CD4-positive, alpha-beta T cell (primary cell): ENCODE measurements at regions not wholly inside any gene's neighbourhood (a gene's known extent, or its start where the extent isn't known, plus 50 kb on each side); places are given as distances from the start of the nearest gene placed in this dataset.

Experiments used
- ATAC-seq: fragments of 200-7000 bp; cut with Tn5 transposase; one replicate; pipeline ENCODE4 v1.10.0; 2022; ENCODE audit warnings: mild to moderate bottlenecking; ENCODE audit not compliant: poor library complexity
- CTCF ChIA-PET: fragments of 350-600 bp; sonication (Branson Sonifier 250); formaldehyde crosslinking; loops from one replicate; lab custom pipeline; 2021; ENCODE audit warnings: antibody characterized with exemption, inconsistent platforms; lab: Charles Lee
- POLR2A ChIA-PET: fragments of 350-600 bp; sonication (Branson Sonifier 250); formaldehyde crosslinking; loops from one replicate; lab custom pipeline; 2021; ENCODE audit warnings: antibody characterized with exemption, inconsistent platforms; lab: Charles Lee
- DNase-seq, 14 experiments: peaks; one replicate each; pipeline ENCODE4 v3.0.0-alpha.2; 2013 to 2020; ENCODE audit warnings: mixed read lengths in 2 of 14
- H3K27ac ChIP-seq, 2 donors: one replicate each; pipeline versions ENCODE4 v1.5.1 to v1.7.0; 2013; ENCODE audit warnings: low read length in 2 of 2, low read depth in 1 of 2, mild to moderate bottlenecking in 1 of 2
- H3K27me3 ChIP-seq, 2 experiments: 1 replicate in 1 of 2; 2 replicates in 1 of 2; pipeline versions ENCODE4 v1.6.1 to v1.7.0; 2013; ENCODE audit warnings: low read length in 2 of 2, control low read depth in 1 of 2, mild to moderate bottlenecking in 1 of 2, moderate library complexity in 1 of 2; ENCODE audit not compliant: insufficient read depth in 2 of 2, control insufficient read depth in 1 of 2
- H3K36me3 ChIP-seq: one replicate; pipeline ENCODE4 v1.6.1; 2013; ENCODE audit warnings: low read length, control low read depth; ENCODE audit not compliant: insufficient read depth
- H3K4me1 ChIP-seq: one replicate; pipeline ENCODE4 v1.6.1; 2013; ENCODE audit warnings: low read length, control low read depth; ENCODE audit not compliant: insufficient read depth
- H3K4me3 ChIP-seq: one replicate; pipeline ENCODE4 v1.5.1; 2013; ENCODE audit warnings: mild to moderate bottlenecking, low read length, moderate library complexity
- H3K9me3 ChIP-seq, 2 experiments: 1 replicate in 1 of 2; 2 replicates in 1 of 2; pipeline versions ENCODE4 v1.6.1 to v1.7.0; 2013; ENCODE audit warnings: low read length in 2 of 2, mild to moderate bottlenecking in 2 of 2, control low read depth in 1 of 2, moderate library complexity in 1 of 2; ENCODE audit not compliant: control insufficient read depth in 1 of 2, insufficient read depth in 1 of 2
- H3K27ac Mint-ChIP-seq: one replicate; pipeline ENCODE4 v1.8.0; 2020; ENCODE audit warnings: mixed read lengths
- H3K27me3 Mint-ChIP-seq: one replicate; pipeline ENCODE4 v1.8.0; 2021; ENCODE audit warnings: mixed read lengths
- H3K36me3 Mint-ChIP-seq: one replicate; pipeline ENCODE4 v1.8.0; 2021; ENCODE audit warnings: low read depth, mixed read lengths
- H3K4me1 Mint-ChIP-seq: one replicate; pipeline ENCODE4 v1.8.0; 2021; ENCODE audit warnings: low read depth, mixed read lengths
- H3K4me3 Mint-ChIP-seq: one replicate; pipeline ENCODE4 v1.8.0; 2020; ENCODE audit warnings: mild to moderate bottlenecking, mixed read lengths
- H3K9me3 Mint-ChIP-seq: one replicate; pipeline ENCODE4 v1.8.0; 2020; ENCODE audit warnings: mixed read lengths
- CTCF ChIP-seq: fragments of 200-600 bp; IDR thresholded peaks from one replicate; pipeline ENCODE4 v1.8.0; 2022; ENCODE audit warnings: antibody characterized with exemption, mild to moderate bottlenecking
- intact Hi-C, 2 experiments: fragments of 100-400 bp; cut with DNase I in 1 of 2; cut with micrococcal nuclease in 1 of 2; formaldehyde crosslinking; loops; one replicate each; pipeline versions ENCODE4 v1.15.1 to v1.9.0; 2023 to 2025; cut with DNase I, micrococcal nuclease

DNA sequence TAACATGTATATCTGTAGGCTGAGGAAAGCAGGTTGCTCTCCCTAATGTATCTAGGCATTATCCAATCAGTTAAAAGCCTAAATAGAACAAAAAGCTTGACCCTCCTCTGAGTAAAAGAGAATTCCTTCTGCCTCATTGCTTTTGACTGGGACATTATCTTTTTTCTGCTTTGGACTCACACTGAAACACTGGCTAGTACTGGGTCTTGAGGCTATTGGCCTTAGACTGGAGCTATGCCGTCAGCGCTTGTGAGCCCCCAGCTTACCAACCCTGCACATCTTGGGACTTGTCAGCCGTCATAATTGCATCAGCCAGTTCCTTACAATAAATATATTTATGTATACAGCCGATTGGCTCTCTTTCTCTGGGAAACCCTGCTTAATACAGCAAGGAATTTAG is 206.8 kb upstream of the ARHGAP24 start:
- peaks cover 5% of the 10 kb centered on the region for H3K9me3 Mint-ChIP-seq
- Histone ChIP-seq H3K27ac (no peak overlapping the region), H3K27me3 (no peaks in the 10 kb centered on the region), H3K4me1 (no peaks in the 10 kb centered on the region), H3K36me3 (no peaks in the 10 kb centered on the region), H3K4me3 (no peak overlapping the region), H3K9me3 (no peaks in the 10 kb centered on the region)
- ChIA-PET CTCF (no interaction called here), POLR2A (no interaction called here)
- no peaks in the 10 kb centered on the region for H3K36me3 Mint-ChIP-seq
- no peak overlapping the region for H3K4me3 Mint-ChIP-seq
- H3K4me1 Mint-ChIP-seq: no peaks in the 10 kb centered on the region
- no peaks in the 10 kb centered on the region for H3K27me3 Mint-ChIP-seq
- intact Hi-C loops: no loop called here
- ATAC-seq: no peak
- TF ChIP-seq CTCF: no peak
- H3K27ac Mint-ChIP-seq: no peak overlapping the region
- DNase-seq: no peak

DNA sequence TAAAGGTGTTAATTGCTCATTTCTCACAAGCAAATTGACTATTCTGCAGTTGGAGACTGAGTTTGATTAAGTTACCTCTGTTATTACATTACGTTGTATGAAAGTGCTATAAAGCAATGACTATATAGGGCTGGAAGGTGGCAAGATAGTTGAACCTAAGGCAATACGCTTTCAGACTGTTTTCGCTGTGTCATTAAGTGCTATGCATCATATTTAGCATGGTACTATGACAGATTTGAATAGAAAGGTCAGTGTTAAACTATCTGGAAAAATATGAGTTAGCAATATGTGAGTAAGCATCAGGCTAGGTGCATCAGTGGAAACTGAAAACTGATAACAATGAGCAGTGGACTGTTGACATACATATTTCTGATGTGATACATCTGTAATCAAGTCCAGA is 206.0 kb upstream of the ARHGAP24 start:
- no peaks in the 10 kb centered on the region for H3K4me1 ChIP-seq
- DNase-seq (no peak), ATAC-seq (no peak)
- Mint-ChIP-seq H3K36me3 (no peaks in the 10 kb centered on the region), H3K9me3 (peaks cover 9% of the 10 kb centered on the region), H3K27ac (no peak overlapping the region), H3K4me3 (no peak overlapping the region), H3K4me1 (no peaks in the 10 kb centered on the region), H3K27me3 (no peaks in the 10 kb centered on the region)
- no peak overlapping the region for H3K4me3 ChIP-seq
- ChIA-PET CTCF (no interaction called here), POLR2A (no interaction called here)
- H3K9me3 ChIP-seq: no peaks in the 10 kb centered on the region
- no peak for TF ChIP-seq CTCF
- no peak overlapping the region for H3K27ac ChIP-seq
- intact Hi-C loops: no loop called here
- no peaks in the 10 kb centered on the region for H3K36me3 ChIP-seq
- no peaks in the 10 kb centered on the region for H3K27me3 ChIP-seq

- no peak for TF ChIP-seq CTCF
- no peaks in the 10 kb centered on the region for H3K4me1 Mint-ChIP-seq
- no peak overlapping the region for H3K4me3 Mint-ChIP-seq
- ChIA-PET CTCF (no interaction called here), POLR2A (no interaction called here)
- DNase-seq (no peak), ATAC-seq (no peak)
- Histone ChIP-seq H3K4me1 (no peaks in the 10 kb centered on the region), H3K27ac (no peak overlapping the region), H3K9me3 (no peaks in the 10 kb centered on the region), H3K36me3 (no peaks in the 10 kb centered on the region), H3K27me3 (no peaks in the 10 kb centered on the region), H3K4me3 (no peak overlapping the region)
- H3K27ac Mint-ChIP-seq: no peak overlapping the region
- no peaks in the 10 kb centered on the region for H3K27me3 Mint-ChIP-seq
- intact Hi-C loops: no loop called here
- H3K36me3 Mint-ChIP-seq: no peaks in the 10 kb centered on the region
- peaks cover 9% of the 10 kb centered on the region for H3K9me3 Mint-ChIP-seq
Observed at GRCh38 chr4:85274955-85275354, 200.0 kb upstream of the ARHGAP24 start.
